WTC11 (cell line): ENCODE measurements at regions not wholly inside any gene's neighbourhood (a gene's known extent, or its start where the extent isn't known, plus 50 kb on each side); places are given as distances from the start of the nearest gene placed in this dataset.

ENCODE experiments used
- CREM ChIP-seq: sonication (generic); formaldehyde crosslinking; IDR thresholded peaks from 2 replicates; pipeline ENCODE4 v1.8.1; 2022; ENCODE audit warnings: mild to moderate bottlenecking, missing genetic modification reagents, moderate library complexity
- HMGA2 ChIP-seq: fragments of 250-450 bp; sonication (Bioruptor Pico); IDR thresholded peaks from 2 replicates; pipeline ENCODE4 v1.4.0; 2021; ENCODE audit warnings: mild to moderate bottlenecking, moderate library complexity
- IRF2 ChIP-seq: sonication (generic); formaldehyde crosslinking; IDR thresholded peaks from 2 replicates; pipeline ENCODE4 v1.8.0; 2022; ENCODE audit warnings: low read depth, missing genetic modification reagents, borderline replicate concordance
- NR3C1 ChIP-seq: sonication (generic); formaldehyde crosslinking; conservative IDR thresholded peaks from 2 replicates; pipeline ENCODE4 v1.8.1; 2023; ENCODE audit warnings: low read depth, mild to moderate bottlenecking, missing genetic modification reagents
- TEAD4 ChIP-seq: sonication (generic); formaldehyde crosslinking; IDR thresholded peaks from 2 replicates; pipeline ENCODE4 v1.8.0; 2022; ENCODE audit warnings: mild to moderate bottlenecking, missing genetic modification reagents
- ZBTB21 ChIP-seq: sonication (generic); formaldehyde crosslinking; IDR thresholded peaks from 2 replicates; pipeline ENCODE4 v1.8.1; 2023; ENCODE audit warnings: mild to moderate bottlenecking, missing genetic modification reagents, borderline replicate concordance
- TF ChIP-seq, protein P1 (sequence below): sonication (generic); formaldehyde crosslinking; conservative IDR thresholded peaks from 2 replicates; pipeline ENCODE4 v1.8.1; 2022; ENCODE audit warnings: mild to moderate bottlenecking, missing genetic modification reagents
- TF ChIP-seq, protein P2 (sequence below): fragments of 200-600 bp; IDR thresholded peaks from 2 replicates; pipeline ENCODE4 v1.8.0; 2022; ENCODE audit warnings: antibody characterized with exemption
- TF ChIP-seq, protein P3 (sequence below): sonication (generic); formaldehyde crosslinking; IDR thresholded peaks from 2 replicates; pipeline ENCODE4 v1.8.1; 2023; ENCODE audit warnings: mild to moderate bottlenecking, moderate library complexity, missing genetic modification reagents

DNA sequence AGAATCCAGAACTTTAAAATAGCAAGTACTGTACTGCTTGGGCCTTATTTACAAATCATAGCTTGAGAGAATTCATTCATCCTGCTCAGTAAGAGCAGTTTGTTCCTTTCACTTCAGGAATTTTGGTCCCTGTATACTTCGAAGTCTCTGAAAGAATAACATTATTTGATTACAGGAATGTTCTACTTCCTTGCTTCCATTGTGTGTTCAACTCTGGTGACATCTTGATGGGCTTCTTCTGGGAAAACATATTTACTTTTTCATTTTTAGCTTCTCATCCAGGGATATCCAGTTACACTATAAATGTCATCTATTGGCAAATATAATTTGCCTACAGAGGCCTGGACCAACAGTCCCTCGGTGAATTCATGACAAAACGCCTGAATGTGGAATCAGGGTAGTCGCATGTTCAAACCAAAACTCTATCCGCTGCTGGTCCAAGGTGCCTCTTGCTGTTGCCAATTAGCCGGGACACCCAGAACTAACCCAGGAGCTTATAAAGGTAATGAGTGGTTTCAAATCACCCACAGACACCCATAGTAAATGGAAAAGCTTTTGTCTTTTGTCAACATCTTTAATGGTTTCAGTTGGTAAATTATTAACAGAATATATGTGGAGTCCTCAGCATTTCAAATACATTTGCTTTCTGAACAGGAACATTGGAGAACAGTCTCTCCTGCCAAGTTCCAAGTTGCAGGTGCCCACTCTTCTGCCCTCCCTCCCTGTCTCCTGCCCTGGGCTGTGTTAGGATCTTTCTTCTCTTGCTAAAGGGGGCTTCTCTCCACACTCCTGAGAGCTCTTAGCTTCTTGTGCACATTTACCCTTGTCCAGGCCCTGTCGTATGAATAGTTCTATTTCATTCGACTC is 162.5 kb upstream of the CITED2 start:
- TF ChIP-seq HMGA2 (CRISPR knock-in tag), result no peak
- TF ChIP-seq, protein P1, sequence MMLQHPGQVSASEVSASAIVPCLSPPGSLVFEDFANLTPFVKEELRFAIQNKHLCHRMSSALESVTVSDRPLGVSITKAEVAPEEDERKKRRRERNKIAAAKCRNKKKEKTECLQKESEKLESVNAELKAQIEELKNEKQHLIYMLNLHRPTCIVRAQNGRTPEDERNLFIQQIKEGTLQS (CRISPR knock-in tag), result no peak
- TF ChIP-seq TEAD4, result no peak
- TF ChIP-seq, protein P2, sequence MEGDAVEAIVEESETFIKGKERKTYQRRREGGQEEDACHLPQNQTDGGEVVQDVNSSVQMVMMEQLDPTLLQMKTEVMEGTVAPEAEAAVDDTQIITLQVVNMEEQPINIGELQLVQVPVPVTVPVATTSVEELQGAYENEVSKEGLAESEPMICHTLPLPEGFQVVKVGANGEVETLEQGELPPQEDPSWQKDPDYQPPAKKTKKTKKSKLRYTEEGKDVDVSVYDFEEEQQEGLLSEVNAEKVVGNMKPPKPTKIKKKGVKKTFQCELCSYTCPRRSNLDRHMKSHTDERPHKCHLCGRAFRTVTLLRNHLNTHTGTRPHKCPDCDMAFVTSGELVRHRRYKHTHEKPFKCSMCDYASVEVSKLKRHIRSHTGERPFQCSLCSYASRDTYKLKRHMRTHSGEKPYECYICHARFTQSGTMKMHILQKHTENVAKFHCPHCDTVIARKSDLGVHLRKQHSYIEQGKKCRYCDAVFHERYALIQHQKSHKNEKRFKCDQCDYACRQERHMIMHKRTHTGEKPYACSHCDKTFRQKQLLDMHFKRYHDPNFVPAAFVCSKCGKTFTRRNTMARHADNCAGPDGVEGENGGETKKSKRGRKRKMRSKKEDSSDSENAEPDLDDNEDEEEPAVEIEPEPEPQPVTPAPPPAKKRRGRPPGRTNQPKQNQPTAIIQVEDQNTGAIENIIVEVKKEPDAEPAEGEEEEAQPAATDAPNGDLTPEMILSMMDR, result no peak
- TF ChIP-seq IRF2 (CRISPR knock-in tag), result no peak
- TF ChIP-seq, protein P3, sequence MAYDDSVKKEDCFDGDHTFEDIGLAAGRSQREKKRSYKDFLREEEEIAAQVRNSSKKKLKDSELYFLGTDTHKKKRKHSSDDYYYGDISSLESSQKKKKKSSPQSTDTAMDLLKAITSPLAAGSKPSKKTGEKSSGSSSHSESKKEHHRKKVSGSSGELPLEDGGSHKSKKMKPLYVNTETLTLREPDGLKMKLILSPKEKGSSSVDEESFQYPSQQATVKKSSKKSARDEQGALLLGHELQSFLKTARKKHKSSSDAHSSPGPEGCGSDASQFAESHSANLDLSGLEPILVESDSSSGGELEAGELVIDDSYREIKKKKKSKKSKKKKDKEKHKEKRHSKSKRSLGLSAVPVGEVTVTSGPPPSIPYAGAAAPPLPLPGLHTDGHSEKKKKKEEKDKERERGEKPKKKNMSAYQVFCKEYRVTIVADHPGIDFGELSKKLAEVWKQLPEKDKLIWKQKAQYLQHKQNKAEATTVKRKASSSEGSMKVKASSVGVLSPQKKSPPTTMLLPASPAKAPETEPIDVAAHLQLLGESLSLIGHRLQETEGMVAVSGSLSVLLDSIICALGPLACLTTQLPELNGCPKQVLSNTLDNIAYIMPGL (CRISPR knock-in tag), result no peak
- TF ChIP-seq CREM (CRISPR knock-in tag), result no peak
- no peak for TF ChIP-seq NR3C1
- no peak for TF ChIP-seq ZBTB21 (CRISPR knock-in tag)
